ENCODE measurements at regions not wholly inside any gene's neighbourhood (a gene's known extent, or its start where the extent isn't known, plus 50 kb on each side); places are given as distances from the start of the nearest gene placed in this dataset.

DNA sequence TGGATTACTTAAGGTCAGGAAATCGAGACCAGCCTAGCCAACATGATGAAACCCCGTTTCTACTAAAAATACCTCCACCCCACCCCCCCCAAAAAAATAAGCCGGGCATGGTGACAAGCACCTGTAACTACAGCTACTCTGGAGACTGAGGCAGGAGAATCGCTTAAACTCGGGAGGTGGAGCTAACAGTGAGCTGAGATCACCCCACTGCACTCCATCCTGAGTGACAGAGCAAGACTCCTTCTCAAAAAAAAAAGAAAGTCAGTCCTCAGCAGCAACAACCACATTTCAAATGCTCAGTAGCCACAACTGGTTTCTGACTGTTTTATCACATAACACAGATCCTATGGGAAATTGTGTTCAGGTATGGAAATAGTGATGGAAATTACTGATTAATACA lies 135.3 kb downstream of the HFE start:
- peaks cover 0 to 5% of the 10 kb centered on the region in 2 donors for H3K9me3 ChIP-seq (ENCODE audit: control insufficient read depth in 2 of 2, insufficient read depth in 1 of 2, low read depth in 1 of 2, low read length in 1 of 2)
- peaks cover 0 to 5% of the 10 kb centered on the region in 2 donors for H3K36me3 ChIP-seq (ENCODE audit: control insufficient read depth in 2 of 2, insufficient read depth in 2 of 2, low read length in 1 of 2)
- no peak overlapping the region for H3K4me3 ChIP-seq (ENCODE audit: low read depth in 1 of 2, low read length in 2 of 2)
- 33 to 37% methylated on average over 5 of the region's 5 CpGs for WGBS, 2 donors
- no peaks in the 10 kb centered on the region for H3K27me3 ChIP-seq (ENCODE audit: control insufficient read depth in 1 of 2, insufficient read depth in 2 of 2, low read length in 2 of 2)
- H3K27ac ChIP-seq (ENCODE audit: low read depth in 2 of 2, low read length in 1 of 2): no peak overlapping the region
- peaks cover 0 to 6% of the 10 kb centered on the region in 2 donors for H3K4me1 ChIP-seq (ENCODE audit: control insufficient read depth in 2 of 2, insufficient read depth in 2 of 2, low read length in 1 of 2)

DNA sequence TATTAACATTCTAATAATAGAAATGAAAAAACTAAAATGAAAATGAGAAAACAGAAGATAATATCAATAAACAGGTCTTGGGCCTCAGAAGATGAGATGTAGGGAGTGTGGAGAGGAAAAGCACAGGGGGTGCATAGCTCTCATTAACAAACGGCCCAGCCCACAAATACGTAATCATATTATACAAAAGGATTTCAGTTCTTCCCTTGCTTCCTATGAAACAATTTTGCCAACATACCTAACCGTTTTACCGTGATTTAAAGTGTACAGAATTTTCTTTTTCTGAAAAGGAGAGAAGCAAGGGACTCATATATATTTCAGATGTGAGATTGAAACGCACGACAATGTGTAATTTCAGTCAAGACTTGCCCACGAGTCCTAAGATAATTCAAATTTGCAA lies 136.0 kb downstream of the HFE start:
- H3K4me3 ChIP-seq (ENCODE audit: low read depth in 1 of 2, low read length in 2 of 2): peak overlapping the region; percentile 45 to 74
- H3K36me3 ChIP-seq (ENCODE audit: control insufficient read depth in 2 of 2, insufficient read depth in 2 of 2, low read length in 1 of 2): peaks cover 0 to 5% of the 10 kb centered on the region in 2 donors
- H3K27me3 ChIP-seq (ENCODE audit: control insufficient read depth in 1 of 2, insufficient read depth in 2 of 2, low read length in 2 of 2): no peaks in the 10 kb centered on the region
- peaks cover 0 to 5% of the 10 kb centered on the region in 2 donors for H3K9me3 ChIP-seq (ENCODE audit: control insufficient read depth in 2 of 2, insufficient read depth in 1 of 2, low read depth in 1 of 2, low read length in 1 of 2)
- peaks cover 0 to 6% of the 10 kb centered on the region in 2 donors for H3K4me1 ChIP-seq (ENCODE audit: control insufficient read depth in 2 of 2, insufficient read depth in 2 of 2, low read length in 1 of 2)
- 1 to 2% methylated on average over 7 of the region's 7 CpGs for WGBS, 2 donors
- H3K27ac ChIP-seq (ENCODE audit: low read depth in 2 of 2, low read length in 1 of 2): peak overlapping the region; percentile 3 to 82

DNA sequence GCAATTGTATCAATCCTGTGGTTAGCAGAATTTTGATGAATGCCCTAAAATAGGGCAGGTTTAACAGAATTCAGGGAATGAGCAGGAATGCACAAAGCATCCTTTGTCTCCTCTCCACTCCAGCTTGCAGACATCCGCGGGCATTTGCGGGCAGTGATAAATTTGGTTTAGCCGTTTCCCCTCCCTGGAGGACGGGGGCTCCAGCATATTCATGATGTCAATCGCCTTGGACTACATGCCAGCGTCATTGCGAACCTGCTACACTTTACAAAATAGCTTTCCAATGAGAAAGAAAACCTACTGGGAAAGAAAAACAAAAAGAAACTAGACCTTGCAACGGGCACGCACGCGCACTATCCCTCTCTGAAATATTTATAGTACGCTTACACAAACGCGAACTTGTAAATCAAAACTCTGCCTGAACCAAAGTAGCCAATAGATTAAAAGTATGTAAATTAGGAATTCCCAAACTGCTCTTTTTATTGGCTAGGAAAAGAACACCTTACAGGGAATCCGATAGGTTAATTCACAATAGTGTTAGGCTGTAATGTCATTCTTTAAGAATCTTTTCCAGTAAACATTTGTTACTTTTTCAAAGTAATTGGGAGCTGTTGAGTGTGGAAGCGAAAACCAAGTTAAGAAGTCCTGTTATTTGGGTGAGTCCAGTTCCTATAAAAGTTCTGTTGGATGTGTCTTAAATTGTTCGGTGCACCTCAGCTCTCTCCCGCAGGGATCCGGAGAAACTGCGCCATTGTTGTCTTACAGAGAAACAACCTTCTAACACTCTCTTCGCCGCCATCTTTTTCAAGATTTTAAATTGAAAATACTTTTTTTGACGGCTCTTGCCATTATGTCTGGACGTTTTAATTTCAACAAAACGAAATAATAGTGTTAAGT lies 136.7 kb downstream of the HFE start:
- WGBS, 2 donors: 0 to 1% methylated on average over 26 of the region's 26 CpGs

DNA sequence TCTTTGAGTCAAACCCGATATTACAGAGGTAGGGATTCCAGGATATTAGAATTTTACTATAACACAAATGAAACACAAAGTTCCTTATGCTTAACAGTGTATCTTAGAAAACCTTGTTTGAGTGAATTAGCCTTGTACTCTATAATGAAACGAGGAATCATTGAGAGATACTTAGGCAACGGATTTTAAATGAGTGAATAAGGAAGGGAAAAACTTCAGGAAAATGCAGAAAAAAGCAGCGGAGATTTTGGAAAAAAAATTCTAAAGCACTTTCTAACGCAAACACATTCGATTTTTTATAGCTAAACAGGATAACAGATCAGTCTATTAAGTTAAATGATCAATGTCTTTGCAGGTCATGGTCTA lies 137.3 kb downstream of the HFE start:
- Histone ChIP-seq H3K4me3 (ENCODE audit: low read depth in 1 of 2, low read length in 2 of 2) (peak overlapping the region in 1 of 2 donors; percentile 74), H3K27me3 (ENCODE audit: control insufficient read depth in 1 of 2, insufficient read depth in 2 of 2, low read length in 2 of 2) (no peaks in the 10 kb centered on the region), H3K9me3 (ENCODE audit: control insufficient read depth in 2 of 2, insufficient read depth in 1 of 2, low read depth in 1 of 2, low read length in 1 of 2) (peaks cover 0 to 5% of the 10 kb centered on the region in 2 donors), H3K36me3 (ENCODE audit: control insufficient read depth in 2 of 2, insufficient read depth in 2 of 2, low read length in 1 of 2) (peaks cover 0 to 5% of the 10 kb centered on the region in 2 donors), H3K4me1 (ENCODE audit: control insufficient read depth in 2 of 2, insufficient read depth in 2 of 2, low read length in 1 of 2) (peaks cover 0 to 6% of the 10 kb centered on the region in 2 donors), H3K27ac (ENCODE audit: low read depth in 2 of 2, low read length in 1 of 2) (peak overlapping the region in 1 of 2 donors; percentile 94)
- WGBS, 2 donors: 8 to 11% methylated on average over 6 of the region's 6 CpGs

More for the DNA sequence above, 136.7 kb downstream of the HFE start:
- peaks cover 0 to 5% of the 10 kb centered on the region in 2 donors for H3K9me3 ChIP-seq (ENCODE audit: control insufficient read depth in 2 of 2, insufficient read depth in 1 of 2, low read depth in 1 of 2, low read length in 1 of 2)
- H3K27ac ChIP-seq (ENCODE audit: low read depth in 2 of 2, low read length in 1 of 2): peak overlapping the region; percentile 94 to 97
- peak overlapping the region; percentile 45 to 74 for H3K4me3 ChIP-seq (ENCODE audit: low read depth in 1 of 2, low read length in 2 of 2)
- peaks cover 0 to 5% of the 10 kb centered on the region in 2 donors for H3K36me3 ChIP-seq (ENCODE audit: control insufficient read depth in 2 of 2, insufficient read depth in 2 of 2, low read length in 1 of 2)
- no peaks in the 10 kb centered on the region for H3K27me3 ChIP-seq (ENCODE audit: control insufficient read depth in 1 of 2, insufficient read depth in 2 of 2, low read length in 2 of 2)
- H3K4me1 ChIP-seq (ENCODE audit: control insufficient read depth in 2 of 2, insufficient read depth in 2 of 2, low read length in 1 of 2): peaks cover 0 to 6% of the 10 kb centered on the region in 2 donors

DNA sequence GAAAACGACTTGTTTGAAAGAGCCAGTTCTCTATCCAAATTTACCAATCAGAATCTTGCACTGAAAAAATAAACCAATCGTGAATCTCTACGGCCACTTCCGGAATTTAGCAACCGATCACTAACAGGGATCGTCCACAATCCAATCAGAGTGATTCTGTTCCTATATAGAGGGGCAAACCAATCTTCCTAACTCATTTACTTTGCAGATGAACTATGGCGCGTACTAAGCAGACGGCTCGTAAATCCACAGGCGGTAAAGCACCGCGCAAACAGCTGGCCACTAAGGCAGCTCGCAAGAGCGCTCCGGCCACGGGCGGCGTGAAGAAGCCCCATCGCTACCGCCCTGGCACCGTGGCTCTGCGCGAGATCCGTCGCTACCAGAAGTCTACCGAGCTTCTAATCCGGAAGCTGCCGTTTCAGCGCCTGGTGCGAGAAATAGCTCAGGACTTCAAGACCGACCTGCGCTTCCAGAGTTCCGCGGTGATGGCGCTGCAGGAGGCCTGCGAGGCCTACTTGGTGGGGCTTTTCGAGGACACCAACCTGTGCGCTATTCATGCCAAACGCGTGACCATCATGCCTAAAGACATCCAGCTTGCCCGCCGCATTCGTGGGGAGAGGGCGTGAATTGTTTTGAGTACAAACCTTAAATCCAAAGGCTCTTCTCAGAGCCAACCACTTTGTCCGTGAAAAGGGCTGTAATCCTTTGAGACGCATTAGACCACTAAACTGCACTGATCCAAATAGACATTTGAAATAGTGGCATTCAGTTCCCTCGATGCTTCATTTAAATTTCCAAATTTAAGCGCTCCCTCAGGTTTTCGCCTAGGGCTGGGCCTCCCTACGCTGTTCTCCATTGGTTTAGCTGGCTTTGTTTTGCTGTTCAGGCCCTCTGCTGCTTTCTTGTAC lies 138.0 kb downstream of the HFE start:
- peaks cover 0 to 5% of the 10 kb centered on the region in 2 donors for H3K36me3 ChIP-seq (ENCODE audit: control insufficient read depth in 2 of 2, insufficient read depth in 2 of 2, low read length in 1 of 2)
- peaks cover 0 to 6% of the 10 kb centered on the region in 2 donors for H3K4me1 ChIP-seq (ENCODE audit: control insufficient read depth in 2 of 2, insufficient read depth in 2 of 2, low read length in 1 of 2)
- peak overlapping the region; percentile 52 to 74 for H3K4me3 ChIP-seq (ENCODE audit: low read depth in 1 of 2, low read length in 2 of 2)
- H3K27ac ChIP-seq (ENCODE audit: low read depth in 2 of 2, low read length in 1 of 2): peak overlapping the region; percentile 63 to 67
- no peaks in the 10 kb centered on the region for H3K27me3 ChIP-seq (ENCODE audit: control insufficient read depth in 1 of 2, insufficient read depth in 2 of 2, low read length in 2 of 2)
- 38 to 39% methylated on average over 51 of the region's 51 CpGs for WGBS, 2 donors
- peaks cover 0 to 5% of the 10 kb centered on the region in 2 donors for H3K9me3 ChIP-seq (ENCODE audit: control insufficient read depth in 2 of 2, insufficient read depth in 1 of 2, low read depth in 1 of 2, low read length in 1 of 2)

DNA sequence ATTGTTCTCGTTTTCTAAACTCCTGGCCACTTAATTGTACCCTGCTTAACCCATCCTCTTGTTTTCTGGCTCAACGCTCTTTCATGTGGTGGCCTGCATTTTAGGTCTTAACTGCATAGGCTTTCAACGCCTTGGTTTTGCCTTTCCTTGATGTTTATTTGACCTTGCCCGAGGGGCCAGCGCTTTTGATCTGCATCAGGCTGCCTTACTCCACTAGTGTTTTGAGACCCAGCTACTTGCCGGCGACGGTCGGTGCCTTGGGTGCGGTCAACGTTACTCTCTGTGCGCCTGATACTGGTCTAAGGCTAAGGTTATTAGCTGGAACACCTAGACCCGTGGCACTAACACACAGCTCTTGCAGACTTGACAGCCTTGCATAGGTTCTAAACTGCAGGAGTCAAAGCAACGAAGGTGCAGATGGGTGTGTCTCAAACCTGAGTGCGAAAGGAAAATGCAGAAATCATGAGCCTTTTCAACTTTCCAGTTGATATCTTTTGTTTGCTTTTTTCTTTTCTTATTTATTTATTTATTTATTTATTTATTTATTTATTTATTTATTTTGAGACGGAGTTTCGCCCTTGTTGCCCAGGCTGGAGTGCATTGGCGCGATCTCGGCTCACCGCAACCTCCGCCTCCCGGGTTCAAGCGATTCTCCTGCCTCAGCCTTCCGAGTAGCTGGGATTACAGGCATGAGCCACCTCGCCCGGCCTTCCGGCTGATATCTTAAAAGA lies 138.8 kb downstream of the HFE start:
- H3K9me3 ChIP-seq (ENCODE audit: control insufficient read depth in 2 of 2, insufficient read depth in 1 of 2, low read depth in 1 of 2, low read length in 1 of 2): peaks cover 0 to 5% of the 10 kb centered on the region in 2 donors
- H3K36me3 ChIP-seq (ENCODE audit: control insufficient read depth in 2 of 2, insufficient read depth in 2 of 2, low read length in 1 of 2): peaks cover 0 to 5% of the 10 kb centered on the region in 2 donors
- H3K4me3 ChIP-seq (ENCODE audit: low read depth in 1 of 2, low read length in 2 of 2): peak overlapping the region in 1 of 2 donors; percentile 5
- peaks cover 0 to 6% of the 10 kb centered on the region in 2 donors for H3K4me1 ChIP-seq (ENCODE audit: control insufficient read depth in 2 of 2, insufficient read depth in 2 of 2, low read length in 1 of 2)
- no peak overlapping the region for H3K27ac ChIP-seq (ENCODE audit: low read depth in 2 of 2, low read length in 1 of 2)
- no peaks in the 10 kb centered on the region for H3K27me3 ChIP-seq (ENCODE audit: control insufficient read depth in 1 of 2, insufficient read depth in 2 of 2, low read length in 2 of 2)
- whole genome bisulfite sequencing, 2 donors: 71 to 81% methylated on average over 28 of the region's 28 CpGs

DNA sequence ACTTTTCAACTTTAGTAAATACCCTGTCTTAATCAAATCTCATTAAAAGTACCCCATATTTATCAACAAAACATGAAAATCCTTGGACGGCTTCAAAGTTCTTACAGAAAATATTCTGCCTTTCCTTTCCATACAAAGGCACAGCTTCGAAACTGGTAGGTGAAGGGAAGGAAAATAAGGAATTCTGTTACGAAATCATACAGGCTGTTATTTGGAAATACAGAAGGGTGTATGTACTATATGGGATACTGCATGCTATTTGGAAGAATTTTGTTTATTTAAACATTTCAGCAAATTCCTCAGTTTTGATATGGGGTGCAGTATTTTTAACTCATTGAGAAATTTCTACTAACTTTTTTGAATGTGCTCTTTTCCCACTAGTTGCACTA lies 138.4 kb upstream of the BTN3A2 start:
- H3K36me3 ChIP-seq (ENCODE audit: control insufficient read depth in 2 of 2, insufficient read depth in 2 of 2, low read length in 1 of 2): peaks cover 0 to 5% of the 10 kb centered on the region in 2 donors
- H3K4me1 ChIP-seq (ENCODE audit: control insufficient read depth in 2 of 2, insufficient read depth in 2 of 2, low read length in 1 of 2): peaks cover 0 to 6% of the 10 kb centered on the region in 2 donors
- peaks cover 0 to 5% of the 10 kb centered on the region in 2 donors for H3K9me3 ChIP-seq (ENCODE audit: control insufficient read depth in 2 of 2, insufficient read depth in 1 of 2, low read depth in 1 of 2, low read length in 1 of 2)
- no peak overlapping the region for H3K4me3 ChIP-seq (ENCODE audit: low read depth in 1 of 2, low read length in 2 of 2)
- WGBS, 2 donors: 92 to 98% methylated on average over 3 of the region's 3 CpGs
- H3K27me3 ChIP-seq (ENCODE audit: control insufficient read depth in 1 of 2, insufficient read depth in 2 of 2, low read length in 2 of 2): no peaks in the 10 kb centered on the region
- no peak overlapping the region for H3K27ac ChIP-seq (ENCODE audit: low read depth in 2 of 2, low read length in 1 of 2)

DNA sequence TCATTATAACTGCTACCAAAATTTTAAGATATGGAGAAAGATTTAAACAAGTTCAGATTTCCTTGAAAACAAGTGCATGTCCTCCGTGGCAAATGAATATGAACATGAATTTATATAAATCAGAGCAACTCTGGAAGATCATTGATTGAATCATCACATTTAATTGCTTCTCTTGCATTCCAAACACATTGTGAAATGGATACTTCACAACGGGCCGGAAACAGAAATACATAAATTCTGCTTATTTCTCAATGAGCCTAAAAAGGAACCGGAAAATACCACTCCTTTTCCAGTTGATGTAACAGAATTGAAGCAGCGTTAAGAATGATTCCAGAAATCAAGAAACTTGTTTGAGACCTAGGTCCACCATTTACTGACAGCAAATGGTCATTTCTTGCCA lies 134.6 kb upstream of the BTN3A2 start:
- H3K27ac ChIP-seq (ENCODE audit: low read depth in 2 of 2, low read length in 1 of 2): no peak overlapping the region
- 90 to 91% methylated on average over 5 of the region's 5 CpGs for WGBS, 2 donors
- peaks cover 0 to 4% of the 10 kb centered on the region in 2 donors for H3K4me1 ChIP-seq (ENCODE audit: control insufficient read depth in 2 of 2, insufficient read depth in 2 of 2, low read length in 1 of 2)
- H3K27me3 ChIP-seq (ENCODE audit: control insufficient read depth in 1 of 2, insufficient read depth in 2 of 2, low read length in 2 of 2): no peaks in the 10 kb centered on the region
- H3K9me3 ChIP-seq (ENCODE audit: control insufficient read depth in 2 of 2, insufficient read depth in 1 of 2, low read depth in 1 of 2, low read length in 1 of 2): peaks cover 0 to under 1% of the 10 kb centered on the region in 2 donors
- peaks cover 0 to 2% of the 10 kb centered on the region in 2 donors for H3K36me3 ChIP-seq (ENCODE audit: control insufficient read depth in 2 of 2, insufficient read depth in 2 of 2, low read length in 1 of 2)
- H3K4me3 ChIP-seq (ENCODE audit: low read depth in 1 of 2, low read length in 2 of 2): no peak overlapping the region
